ENCODE measurements at regions not wholly inside any gene's neighbourhood (a gene's known extent, or its start where the extent isn't known, plus 50 kb on each side); places are given as distances from the start of the nearest gene placed in this dataset.

GRCh38 chr6:150673720-150674346, 74.1 kb downstream of the PLEKHG1 start:
- Histone ChIP-seq H3K4me3 (replicated peaks; ENCODE audit: low read depth, low read length) (no peak overlapping the region), H3K27me3 (replicated peaks; ENCODE audit: control insufficient read depth, insufficient read depth, low read length) (no peaks in the 10 kb centered on the region; the same call in 1 of the 2 replicates), H3K36me3 (ENCODE audit: control insufficient read depth, insufficient read depth, low read length) (no peaks in the 10 kb centered on the region)
- TF ChIP-seq CTCF (IDR thresholded peaks at IDR 0.05; ENCODE audit: insufficient read depth, low read length, poor library complexity, severe bottlenecking): no peak
- DNase-seq (ENCODE audit: extremely low read depth, insufficient read length): no peak

DNA sequence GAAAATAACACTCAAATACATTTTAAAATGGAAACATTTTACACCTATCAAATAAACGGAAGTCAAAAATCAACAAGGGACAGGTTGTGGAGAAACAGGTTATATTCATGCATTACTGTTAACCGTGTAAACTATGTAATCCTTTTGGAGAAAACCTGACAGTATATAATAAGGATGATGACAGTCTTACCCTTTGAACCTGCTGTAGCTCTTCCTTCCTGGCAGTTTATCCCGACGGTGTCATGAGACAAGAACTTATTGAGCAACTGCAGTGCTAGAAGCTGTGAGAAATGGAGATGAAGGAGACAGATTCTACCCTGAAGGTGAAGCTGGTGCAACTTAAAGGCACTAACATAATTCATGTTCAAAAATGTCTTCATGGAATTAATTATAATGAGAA, 76.7 kb downstream of the PLEKHG1 start:
- Histone ChIP-seq H3K4me3 (replicated peaks; ENCODE audit: low read depth, low read length) (no peak overlapping the region), H3K27me3 (replicated peaks; ENCODE audit: control insufficient read depth, insufficient read depth, low read length) (no peaks in the 10 kb centered on the region; the same call in 1 of the 2 replicates), H3K36me3 (ENCODE audit: control insufficient read depth, insufficient read depth, low read length) (no peaks in the 10 kb centered on the region)
- DNase-seq (ENCODE audit: extremely low read depth, insufficient read length): no peak
- TF ChIP-seq CTCF (IDR thresholded peaks at IDR 0.05; ENCODE audit: insufficient read depth, low read length, poor library complexity, severe bottlenecking): no peak

- no peaks in the 10 kb centered on the region for H3K36me3 ChIP-seq (ENCODE audit: control insufficient read depth, insufficient read depth, low read length)
- TF ChIP-seq CTCF (IDR thresholded peaks at IDR 0.05; ENCODE audit: insufficient read depth, low read length, poor library complexity, severe bottlenecking): no peak
- no peak overlapping the region for H3K4me3 ChIP-seq (replicated peaks; ENCODE audit: low read depth, low read length)
- no peaks in the 10 kb centered on the region; the same call in 1 of the 2 replicates for H3K27me3 ChIP-seq (replicated peaks; ENCODE audit: control insufficient read depth, insufficient read depth, low read length)
- DNase-seq (ENCODE audit: extremely low read depth, insufficient read length): no peak
Observed at GRCh38 chr6:150676772-150677171, 77.1 kb downstream of the PLEKHG1 start.

DNA sequence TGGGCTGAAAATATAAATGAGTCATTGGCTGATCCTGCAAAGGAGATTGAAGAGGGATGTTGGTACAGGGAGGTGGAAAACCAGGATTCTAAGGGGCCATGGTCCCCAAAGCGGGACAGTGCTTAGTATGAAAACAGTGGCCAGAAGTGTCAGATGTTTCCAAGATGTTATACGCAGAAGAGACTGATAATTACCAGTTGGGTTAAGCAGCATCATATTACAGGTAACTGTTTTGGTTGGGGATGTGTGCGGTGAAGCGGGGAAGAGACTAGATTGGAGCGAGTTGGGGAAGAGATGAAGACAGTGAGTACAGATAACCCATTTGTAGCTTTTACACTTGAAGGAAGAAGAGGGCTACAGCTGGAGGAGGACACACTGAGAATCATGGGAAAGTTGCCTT, 80.8 kb downstream of the PLEKHG1 start:
- H3K27me3 ChIP-seq (replicated peaks; ENCODE audit: control insufficient read depth, insufficient read depth, low read length): no peaks in the 10 kb centered on the region
- DNase-seq (ENCODE audit: extremely low read depth, insufficient read length): no peak
- H3K36me3 ChIP-seq (ENCODE audit: control insufficient read depth, insufficient read depth, low read length): no peaks in the 10 kb centered on the region
- no peak overlapping the region for H3K4me3 ChIP-seq (replicated peaks; ENCODE audit: low read depth, low read length)
- TF ChIP-seq CTCF (IDR thresholded peaks at IDR 0.05; ENCODE audit: insufficient read depth, low read length, poor library complexity, severe bottlenecking): no peak

DNA sequence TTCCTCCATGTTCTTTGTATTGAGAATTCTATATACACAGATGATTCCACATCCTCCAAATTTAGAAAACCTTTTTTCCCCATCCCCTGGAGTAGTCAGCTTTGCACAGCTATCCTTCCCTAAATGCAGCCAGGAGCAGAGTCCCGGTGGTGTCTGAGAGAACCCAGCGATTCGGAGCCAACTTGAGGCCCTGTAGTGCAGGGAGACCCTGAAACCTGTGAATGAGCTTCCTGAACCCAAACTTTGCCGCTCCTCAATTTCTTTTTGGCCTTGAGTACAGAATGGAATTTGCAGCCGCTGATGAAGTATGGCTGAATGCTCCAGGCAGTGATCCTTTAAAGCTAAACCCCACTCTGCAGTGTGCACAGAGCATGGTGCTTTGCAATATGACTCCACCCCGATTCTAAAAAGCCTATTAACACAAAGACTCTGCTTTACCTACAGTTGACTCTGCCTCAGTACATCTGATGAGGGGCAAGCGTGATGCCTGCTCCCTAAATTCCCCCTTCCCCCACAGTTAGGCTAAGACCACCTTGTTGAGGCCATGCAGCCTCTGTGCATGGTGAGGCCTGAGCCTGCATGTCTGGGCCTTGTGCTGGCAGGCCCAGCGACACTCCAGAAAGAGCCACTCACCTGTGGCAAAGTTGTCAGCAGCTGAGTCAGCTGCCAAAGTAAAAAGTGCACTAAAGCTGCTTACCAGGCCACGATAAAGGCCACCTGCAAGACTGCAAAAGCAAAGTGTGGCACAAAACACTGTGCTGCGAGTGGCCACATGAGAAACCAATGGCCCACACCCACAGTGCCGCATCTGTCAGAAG, 82.1 kb downstream of the PLEKHG1 start:
- Histone ChIP-seq H3K27me3 (replicated peaks; ENCODE audit: control insufficient read depth, insufficient read depth, low read length) (no peaks in the 10 kb centered on the region), H3K36me3 (ENCODE audit: control insufficient read depth, insufficient read depth, low read length) (no peaks in the 10 kb centered on the region), H3K4me3 (replicated peaks; ENCODE audit: low read depth, low read length) (no peak overlapping the region)
- DNase-seq (ENCODE audit: extremely low read depth, insufficient read length): no peak
- TF ChIP-seq CTCF (IDR thresholded peaks at IDR 0.05; ENCODE audit: insufficient read depth, low read length, poor library complexity, severe bottlenecking): no peak
